Activated naive CD8-positive, alpha-beta T cell (primary cell): ENCODE measurements at regions not wholly inside any gene's neighbourhood (a gene's known extent, or its start where the extent isn't known, plus 50 kb on each side); places are given as distances from the start of the nearest gene placed in this dataset.
"Not testable (repeated sequence)": the region's sequence is repeated elsewhere in the genome, so short reads cannot be mapped to it uniquely, and the experiment has no call there.

Experiments
- H3K27ac Mint-ChIP-seq: one replicate; pipeline ENCODE4 v1.8.0; 2021; ENCODE audit warnings: mixed read lengths
- H3K27me3 Mint-ChIP-seq: one replicate; pipeline ENCODE4 v1.8.0; 2021; ENCODE audit warnings: mixed read lengths
- H3K36me3 Mint-ChIP-seq: one replicate; pipeline ENCODE4 v1.8.0; 2021; ENCODE audit warnings: mixed read lengths
- H3K4me1 Mint-ChIP-seq: one replicate; pipeline ENCODE4 v1.8.0; 2021; ENCODE audit warnings: low read depth, mixed read lengths
- H3K4me3 Mint-ChIP-seq: one replicate; pipeline ENCODE4 v1.8.0; 2021; ENCODE audit warnings: mild to moderate bottlenecking, mixed read lengths
- H3K9me3 Mint-ChIP-seq: one replicate; pipeline ENCODE4 v1.8.0; 2021; ENCODE audit warnings: low read depth, mixed read lengths

GRCh38 chr21:27796106-27796505, 829.2 kb upstream of the ADAMTS5 start:
- H3K9me3 Mint-ChIP-seq, result no peaks in the 10 kb centered on the region

DNA sequence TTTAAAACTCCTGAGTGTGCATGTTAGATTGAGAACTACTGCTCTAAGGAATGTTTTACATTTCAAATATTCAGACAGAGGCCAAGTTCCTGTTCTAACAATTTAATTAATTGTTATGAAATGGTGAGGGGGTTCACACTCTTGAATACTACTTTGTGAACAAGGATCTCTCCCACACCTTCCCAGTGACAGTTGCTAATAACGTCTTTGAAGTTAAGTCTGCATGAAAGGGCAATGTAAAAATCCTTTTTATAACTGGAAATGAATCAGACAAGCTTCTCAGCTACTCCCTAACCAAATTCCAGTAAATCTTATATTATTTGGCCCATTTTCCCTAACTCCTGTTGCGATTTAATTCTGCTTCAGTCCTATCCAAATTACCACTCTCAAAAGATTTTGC, 828.5 kb upstream of the ADAMTS5 start:
- Mint-ChIP-seq H3K27ac (no peak overlapping the region), H3K27me3 (no peaks in the 10 kb centered on the region), H3K4me1 (no peaks in the 10 kb centered on the region), H3K9me3 (no peaks in the 10 kb centered on the region), H3K4me3 (no peak overlapping the region), H3K36me3 (no peaks in the 10 kb centered on the region)

More at GRCh38 chr21:27796106-27796505, 829.2 kb upstream of the ADAMTS5 start:
- Mint-ChIP-seq H3K27ac (no peak overlapping the region), H3K4me1 (no peaks in the 10 kb centered on the region), H3K27me3 (no peaks in the 10 kb centered on the region), H3K36me3 (no peaks in the 10 kb centered on the region), H3K4me3 (no peak overlapping the region)

DNA sequence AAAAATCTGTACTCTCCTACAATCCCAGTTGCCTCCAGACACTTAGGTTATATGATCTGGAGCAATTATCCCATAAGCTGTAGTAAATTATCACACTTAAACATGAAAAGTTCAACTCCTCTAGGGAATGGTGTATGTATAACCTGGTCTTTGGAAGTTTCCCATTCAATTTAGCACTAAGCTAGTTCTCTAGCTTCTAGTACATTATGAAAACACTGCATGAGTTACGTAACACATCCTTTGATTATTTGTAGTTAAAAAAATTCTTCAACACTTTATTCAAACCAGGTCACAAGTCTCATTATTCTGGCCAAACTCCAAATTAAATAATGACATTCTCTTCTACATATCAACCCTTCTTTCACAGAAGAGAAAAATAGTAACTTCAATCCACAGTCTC, 827.0 kb upstream of the ADAMTS5 start:
- Mint-ChIP-seq H3K4me3 (no peak overlapping the region), H3K36me3 (no peaks in the 10 kb centered on the region), H3K27me3 (no peaks in the 10 kb centered on the region), H3K27ac (no peak overlapping the region), H3K4me1 (no peaks in the 10 kb centered on the region), H3K9me3 (no peaks in the 10 kb centered on the region)

GRCh38 chr21:27787046-27787445, 820.2 kb upstream of the ADAMTS5 start:
- Mint-ChIP-seq H3K4me1 (no peaks in the 10 kb centered on the region), H3K27ac (no peak overlapping the region)

DNA sequence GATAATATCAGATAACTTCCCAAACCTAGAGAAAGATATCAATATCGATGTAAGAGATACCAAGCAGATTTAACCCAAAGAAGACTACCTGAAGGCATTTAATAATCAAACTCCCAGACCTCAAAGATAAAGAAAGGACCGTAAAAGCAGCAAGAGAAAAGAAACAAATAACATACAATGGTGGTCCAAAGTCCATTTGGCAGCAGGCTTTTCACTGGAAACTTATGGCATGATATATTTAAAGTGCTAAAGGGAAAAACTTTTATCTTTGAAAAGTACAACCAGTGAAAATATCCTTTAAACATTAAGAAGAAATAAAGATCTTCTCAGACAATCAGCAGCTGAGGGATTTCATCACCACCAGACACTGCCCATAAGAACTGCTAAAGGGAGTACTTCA, 812.7 kb upstream of the ADAMTS5 start:
- Mint-ChIP-seq H3K4me3 (no peak overlapping the region), H3K4me1 (no peaks in the 10 kb centered on the region), H3K36me3 (no peaks in the 10 kb centered on the region), H3K27me3 (no peaks in the 10 kb centered on the region), H3K9me3 (peaks cover 6% of the 10 kb centered on the region), H3K27ac (no peak overlapping the region)

More at GRCh38 chr21:27787046-27787445, 820.2 kb upstream of the ADAMTS5 start:
- Mint-ChIP-seq H3K4me3 (no peak overlapping the region), H3K36me3 (no peaks in the 10 kb centered on the region), H3K27me3 (no peaks in the 10 kb centered on the region), H3K9me3 (peaks cover 4% of the 10 kb centered on the region)

GRCh38 chr21:27776925-27777553, 810.2 kb upstream of the ADAMTS5 start:
- H3K27ac Mint-ChIP-seq, result no peak overlapping the region
- H3K27me3 Mint-ChIP-seq, result no peaks in the 10 kb centered on the region
- no peaks in the 10 kb centered on the region for H3K4me1 Mint-ChIP-seq
- H3K4me3 Mint-ChIP-seq, result no peak overlapping the region
- H3K9me3 Mint-ChIP-seq, result peaks cover 6% of the 10 kb centered on the region
- H3K36me3 Mint-ChIP-seq, result no peaks in the 10 kb centered on the region

DNA sequence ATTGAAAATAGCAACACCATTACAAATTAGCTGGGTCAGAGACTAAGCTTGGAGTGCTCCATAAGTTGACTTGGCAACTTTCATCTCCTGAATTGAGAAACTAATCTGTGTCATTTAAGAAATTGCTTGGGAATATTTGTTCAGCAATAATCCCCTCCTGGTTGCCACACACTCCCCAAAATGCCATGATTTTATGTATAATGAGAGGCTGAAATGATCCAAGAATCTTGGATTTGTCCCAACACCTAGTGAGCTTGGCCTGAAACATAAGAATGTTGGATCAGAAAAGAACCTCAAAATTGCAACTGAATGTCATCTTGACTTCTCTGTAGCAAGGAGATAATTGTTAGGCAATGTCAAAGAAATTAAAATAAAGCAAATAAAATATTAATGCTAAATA, 805.9 kb upstream of the ADAMTS5 start:
- H3K4me1 Mint-ChIP-seq, result no peaks in the 10 kb centered on the region
- no peaks in the 10 kb centered on the region for H3K27me3 Mint-ChIP-seq
- no peaks in the 10 kb centered on the region for H3K36me3 Mint-ChIP-seq
- no peaks in the 10 kb centered on the region for H3K9me3 Mint-ChIP-seq
- H3K27ac Mint-ChIP-seq, result no peak overlapping the region
- H3K4me3 Mint-ChIP-seq, result no peak overlapping the region

- no peaks in the 10 kb centered on the region for H3K27me3 Mint-ChIP-seq
- no peaks in the 10 kb centered on the region for H3K9me3 Mint-ChIP-seq
- no peaks in the 10 kb centered on the region for H3K36me3 Mint-ChIP-seq
- H3K27ac Mint-ChIP-seq, result no peak overlapping the region
- no peaks in the 10 kb centered on the region for H3K4me1 Mint-ChIP-seq
- no peak overlapping the region for H3K4me3 Mint-ChIP-seq
Observed at GRCh38 chr21:27771938-27772483, 805.1 kb upstream of the ADAMTS5 start.

- H3K27ac Mint-ChIP-seq, result no peak overlapping the region
- no peaks in the 10 kb centered on the region for H3K27me3 Mint-ChIP-seq
- H3K36me3 Mint-ChIP-seq, result no peaks in the 10 kb centered on the region
- no peak overlapping the region for H3K4me3 Mint-ChIP-seq
- H3K4me1 Mint-ChIP-seq, result no peaks in the 10 kb centered on the region
- no peaks in the 10 kb centered on the region for H3K9me3 Mint-ChIP-seq
Observed at GRCh38 chr21:27769763-27770162, 802.9 kb upstream of the ADAMTS5 start.

DNA sequence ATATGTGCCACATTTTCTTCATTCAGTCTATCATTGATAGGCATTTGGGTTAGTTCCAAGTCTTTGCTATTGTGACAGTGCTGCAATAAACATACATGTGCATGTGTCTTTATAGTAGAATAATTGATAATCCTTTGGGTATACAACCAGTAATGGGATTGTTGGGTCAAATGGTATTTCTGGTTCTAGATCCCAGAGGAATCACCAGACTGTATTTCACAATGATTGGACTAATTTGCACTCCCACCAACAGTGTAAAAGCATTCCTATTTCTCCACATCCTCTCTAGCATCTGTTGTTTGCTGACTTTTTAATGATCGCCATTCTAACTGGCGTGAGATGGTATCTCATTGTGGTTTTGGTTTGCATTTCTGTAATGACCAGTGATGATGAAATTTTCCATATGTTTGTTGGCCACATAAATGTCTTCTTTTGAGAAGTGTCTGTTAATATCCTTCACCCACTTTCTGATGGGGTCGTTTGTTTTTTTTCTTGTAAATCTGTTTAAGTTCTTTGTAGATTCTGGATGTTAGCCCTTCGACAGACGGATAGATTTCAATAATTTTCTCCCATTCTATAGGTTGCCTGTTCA, 801.3 kb upstream of the ADAMTS5 start:
- not testable (repeated sequence) for H3K4me3 Mint-ChIP-seq, H3K27ac Mint-ChIP-seq, H3K36me3 Mint-ChIP-seq, H3K9me3 Mint-ChIP-seq, H3K27me3 Mint-ChIP-seq, H3K4me1 Mint-ChIP-seq

DNA sequence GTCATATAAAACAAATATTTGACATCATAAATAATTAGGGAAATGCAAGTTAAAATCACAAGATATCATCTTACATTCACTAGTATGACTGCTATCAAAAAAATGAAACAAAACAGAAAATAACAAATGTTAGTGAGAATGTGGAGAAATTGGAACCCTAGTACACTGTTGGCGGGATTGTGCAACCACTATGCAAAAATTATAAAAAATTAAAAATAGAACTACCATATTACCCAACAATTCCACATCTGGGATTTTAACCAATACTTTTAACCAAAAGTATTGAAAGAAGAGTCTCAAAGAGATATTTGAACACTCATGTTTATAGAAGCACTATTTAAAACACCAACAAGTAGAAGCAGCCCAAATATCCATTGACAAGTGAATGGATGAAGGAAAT, 797.2 kb upstream of the ADAMTS5 start:
- peaks cover 2% of the 10 kb centered on the region for H3K27me3 Mint-ChIP-seq
- H3K4me3 Mint-ChIP-seq, result no peak overlapping the region
- H3K27ac Mint-ChIP-seq, result no peak overlapping the region
- no peaks in the 10 kb centered on the region for H3K36me3 Mint-ChIP-seq
- peaks cover 4% of the 10 kb centered on the region for H3K9me3 Mint-ChIP-seq
- no peaks in the 10 kb centered on the region for H3K4me1 Mint-ChIP-seq

DNA sequence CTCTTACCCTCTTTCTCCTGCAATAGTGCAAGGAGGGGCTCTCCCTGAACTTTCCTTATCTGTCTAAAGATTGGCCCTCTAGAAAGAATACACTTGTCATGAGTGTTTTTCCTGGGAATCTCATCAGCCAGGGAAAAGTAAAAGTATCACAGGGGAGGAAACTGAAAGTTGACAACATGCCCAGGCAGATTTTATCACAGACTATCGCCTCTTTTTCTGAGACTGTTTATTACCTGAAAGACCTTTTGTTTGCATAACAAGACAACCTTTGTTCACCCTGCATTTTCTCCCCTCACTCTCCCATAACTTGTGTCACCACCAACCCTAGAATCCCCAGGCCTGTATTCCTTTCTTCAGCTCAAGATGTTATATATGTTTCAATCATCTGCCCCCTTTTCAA, 794.7 kb upstream of the ADAMTS5 start:
- Mint-ChIP-seq H3K9me3 (peaks cover 4% of the 10 kb centered on the region), H3K36me3 (no peaks in the 10 kb centered on the region), H3K4me3 (no peak overlapping the region), H3K4me1 (no peaks in the 10 kb centered on the region), H3K27me3 (peaks cover 2% of the 10 kb centered on the region), H3K27ac (no peak overlapping the region)

DNA sequence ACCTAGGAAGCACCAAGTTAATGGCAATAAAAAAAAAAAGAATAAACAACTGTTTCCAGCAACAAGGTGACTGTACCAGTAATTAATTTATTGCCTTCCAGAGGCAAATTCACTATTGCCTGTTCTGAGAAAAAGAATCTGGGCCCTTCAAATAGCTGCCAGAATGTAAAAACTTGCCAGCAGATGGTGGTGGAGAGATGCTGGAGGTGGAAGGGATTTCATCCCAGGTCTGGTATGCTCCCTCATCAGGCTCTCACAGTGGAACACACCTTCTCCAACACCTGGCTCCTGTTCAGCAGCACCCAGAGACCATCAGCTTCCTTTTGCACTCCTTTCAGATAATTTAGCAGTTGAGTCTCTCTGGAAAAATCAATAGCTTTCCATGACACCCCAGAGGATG, 792.9 kb upstream of the ADAMTS5 start:
- no peaks in the 10 kb centered on the region for H3K4me1 Mint-ChIP-seq
- H3K36me3 Mint-ChIP-seq, result no peaks in the 10 kb centered on the region
- H3K27ac Mint-ChIP-seq, result no peak overlapping the region
- H3K4me3 Mint-ChIP-seq, result no peak overlapping the region
- H3K9me3 Mint-ChIP-seq, result peaks cover 4% of the 10 kb centered on the region
- peaks cover 2% of the 10 kb centered on the region for H3K27me3 Mint-ChIP-seq

- Mint-ChIP-seq H3K36me3 (no peaks in the 10 kb centered on the region), H3K4me3 (no peak overlapping the region), H3K9me3 (peaks cover 4% of the 10 kb centered on the region), H3K27ac (no peak overlapping the region), H3K27me3 (peaks cover 2% of the 10 kb centered on the region), H3K4me1 (no peaks in the 10 kb centered on the region)
Observed at GRCh38 chr21:27759091-27759659, 792.3 kb upstream of the ADAMTS5 start.

DNA sequence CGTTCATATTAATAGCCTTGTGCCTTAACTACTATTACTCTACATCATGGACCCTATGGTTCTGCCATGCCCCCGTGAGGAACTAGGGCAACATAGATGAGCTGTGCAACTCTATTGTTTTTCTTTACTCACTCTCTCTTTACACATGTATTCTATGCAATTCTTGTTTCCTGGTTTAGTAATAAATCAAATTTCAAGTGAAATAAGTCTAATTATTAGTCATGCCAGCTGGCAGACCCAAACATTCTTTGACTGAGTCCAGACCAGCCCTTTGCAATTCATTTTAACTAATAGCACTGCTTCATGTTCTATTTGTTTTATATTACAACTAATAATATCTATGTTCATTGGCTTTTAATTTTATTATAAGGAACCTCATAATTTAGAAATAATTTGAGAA, 789.3 kb upstream of the ADAMTS5 start:
- Mint-ChIP-seq H3K9me3 (no peaks in the 10 kb centered on the region), H3K27ac (no peak overlapping the region), H3K36me3 (no peaks in the 10 kb centered on the region), H3K4me1 (no peaks in the 10 kb centered on the region), H3K27me3 (no peaks in the 10 kb centered on the region), H3K4me3 (no peak overlapping the region)
